ENCODE measurements at regions not wholly inside any gene's neighbourhood (a gene's known extent, or its start where the extent isn't known, plus 50 kb on each side); places are given as distances from the start of the nearest gene placed in this dataset.

- H3K4me2 ChIP-seq (ENCODE audit: low read depth, low read length): no peak overlapping the region
- no peaks in the 10 kb centered on the region for H3K9me3 ChIP-seq (replicated peaks; ENCODE audit: insufficient read depth, low read length)
- no peaks in the 10 kb centered on the region for H3K4me1 ChIP-seq (ENCODE audit: low read length)
- no peak overlapping the region for H2AFZ ChIP-seq (ENCODE audit: low read length)
- no peaks in the 10 kb centered on the region for H3F3A ChIP-seq (ENCODE audit: insufficient read depth, low read length)
- H3K4me3 ChIP-seq (ENCODE audit: low read length): no peak overlapping the region
- H3K27ac ChIP-seq (ENCODE audit: low read length): no peak overlapping the region
- no peak for DNase-seq
- H3K9me2 ChIP-seq (replicated peaks; ENCODE audit: insufficient read depth, low read length): no peaks in the 10 kb centered on the region
- H3K79me2 ChIP-seq (ENCODE audit: low read length): no peaks in the 10 kb centered on the region
- H3K36me3 ChIP-seq (replicated peaks; ENCODE audit: insufficient read depth, low read length): no peaks in the 10 kb centered on the region
- no peak for TF ChIP-seq CTCF (IDR thresholded peaks at IDR 0.05; ENCODE audit: low read length)
- TF ChIP-seq EZH2phosphoT487 (IDR thresholded peaks at IDR 0.05; ENCODE audit: low read length): no peak
- TF ChIP-seq EZH2 (optimal IDR thresholded peaks at IDR 0.05; ENCODE audit: low read depth, low read length): no peak
- H4K20me1 ChIP-seq (ENCODE audit: insufficient read depth, low read length): no peaks in the 10 kb centered on the region
- H3K9ac ChIP-seq (ENCODE audit: low read length): no peak overlapping the region
- no peaks in the 10 kb centered on the region for H3K27me3 ChIP-seq (replicated peaks; ENCODE audit: insufficient read depth, low read length)
Measured at GRCh38 chrX:16511796-16512776, 137.9 kb upstream of the S100G start.

- Histone ChIP-seq H3K4me2 (ENCODE audit: low read depth, low read length) (no peak overlapping the region), H3K79me2 (ENCODE audit: low read length) (no peaks in the 10 kb centered on the region), H3K27ac (ENCODE audit: low read length) (no peak overlapping the region), H4K20me1 (ENCODE audit: insufficient read depth, low read length) (no peaks in the 10 kb centered on the region), H3K27me3 (replicated peaks; ENCODE audit: insufficient read depth, low read length) (no peaks in the 10 kb centered on the region), H3K4me3 (ENCODE audit: low read length) (no peak overlapping the region), H3F3A (ENCODE audit: insufficient read depth, low read length) (no peaks in the 10 kb centered on the region), H3K4me1 (ENCODE audit: low read length) (no peaks in the 10 kb centered on the region), H2AFZ (ENCODE audit: low read length) (no peak overlapping the region), H3K9me2 (replicated peaks; ENCODE audit: insufficient read depth, low read length) (no peaks in the 10 kb centered on the region), H3K9ac (ENCODE audit: low read length) (no peak overlapping the region), H3K36me3 (replicated peaks; ENCODE audit: insufficient read depth, low read length) (no peaks in the 10 kb centered on the region), H3K9me3 (replicated peaks; ENCODE audit: insufficient read depth, low read length) (no peaks in the 10 kb centered on the region)
- TF ChIP-seq EZH2 (optimal IDR thresholded peaks at IDR 0.05; ENCODE audit: low read depth, low read length): no peak
- no peak for TF ChIP-seq CTCF (IDR thresholded peaks at IDR 0.05; ENCODE audit: low read length)
- TF ChIP-seq EZH2phosphoT487 (IDR thresholded peaks at IDR 0.05; ENCODE audit: low read length): no peak
- DNase-seq: no peak
Measured at GRCh38 chrX:16516232-16516876, 133.6 kb upstream of the S100G start.

GRCh38 chrX:16517039-16517605 is 132.8 kb upstream of the S100G start:
- H3K4me3 ChIP-seq (ENCODE audit: low read length): no peak overlapping the region
- no peak overlapping the region for H3K27ac ChIP-seq (ENCODE audit: low read length)
- TF ChIP-seq EZH2phosphoT487 (IDR thresholded peaks at IDR 0.05; ENCODE audit: low read length) (no peak), EZH2 (optimal IDR thresholded peaks at IDR 0.05; ENCODE audit: low read depth, low read length) (no peak), CTCF (IDR thresholded peaks at IDR 0.05; ENCODE audit: low read length) (no peak)
- H3K9me3 ChIP-seq (replicated peaks; ENCODE audit: insufficient read depth, low read length): no peaks in the 10 kb centered on the region
- no peaks in the 10 kb centered on the region for H3K9me2 ChIP-seq (replicated peaks; ENCODE audit: insufficient read depth, low read length)
- no peak overlapping the region for H3K9ac ChIP-seq (ENCODE audit: low read length)
- H3K36me3 ChIP-seq (replicated peaks; ENCODE audit: insufficient read depth, low read length): no peaks in the 10 kb centered on the region
- no peaks in the 10 kb centered on the region for H3K79me2 ChIP-seq (ENCODE audit: low read length)
- no peaks in the 10 kb centered on the region for H3F3A ChIP-seq (ENCODE audit: insufficient read depth, low read length)
- no peaks in the 10 kb centered on the region for H3K4me1 ChIP-seq (ENCODE audit: low read length)
- no peaks in the 10 kb centered on the region for H4K20me1 ChIP-seq (ENCODE audit: insufficient read depth, low read length)
- DNase-seq: no peak
- H3K4me2 ChIP-seq (ENCODE audit: low read depth, low read length): no peak overlapping the region
- H2AFZ ChIP-seq (ENCODE audit: low read length): no peak overlapping the region
- H3K27me3 ChIP-seq (replicated peaks; ENCODE audit: insufficient read depth, low read length): no peaks in the 10 kb centered on the region
